HEK293 (cell line): ENCODE measurements at regions not wholly inside any gene's neighbourhood (a gene's known extent, or its start where the extent isn't known, plus 50 kb on each side); places are given as distances from the start of the nearest gene placed in this dataset.

ENCODE experiments used
- CTCF ChIA-PET: fragments of 350-600 bp; formaldehyde crosslinking; extraction: SDS; loops from one replicate; lab custom pipeline; 2021; ENCODE audit warnings: antibody characterized with exemption; lab: Yijun Ruan, JAX
- POLR2A ChIA-PET: fragments of 300-600 bp; formaldehyde crosslinking; extraction: SDS; loops from one replicate; lab custom pipeline; 2020; ENCODE audit warnings: antibody characterized with exemption, inconsistent platforms; lab: Yijun Ruan, JAX
- H3K27ac ChIP-seq: fragments of 200-500 bp; sonication (Bioruptor generic); 2 replicates; pipeline ENCODE4 v1.5.1; 2014; ENCODE audit warnings: low read depth, low read length, control low read depth, inconsistent platforms; ENCODE audit errors: extremely low read depth
- H3K36me3 ChIP-seq, 2 experiments: fragments of 200-500 bp in 1 of 2; sonication (Bioruptor generic) in 1 of 2; 1 replicate in 1 of 2; 2 replicates in 1 of 2; pipeline ENCODE4 v1.5.1; 2014 to 2017; ENCODE audit warnings: inconsistent platforms in 2 of 2, low read length in 2 of 2; ENCODE audit not compliant: control insufficient read depth in 2 of 2, insufficient read depth in 1 of 2
- H3K4me1 ChIP-seq: fragments of 200-500 bp; sonication (Bioruptor generic); 2 replicates; pipeline ENCODE4 v1.5.1; 2014; ENCODE audit warnings: mild to moderate bottlenecking, low read length, inconsistent platforms; ENCODE audit not compliant: control insufficient read depth, insufficient read depth
- H3K4me3 ChIP-seq: 2 replicates; pipeline ENCODE4 v1.5.1; 2011; ENCODE audit warnings: low read depth, mild to moderate bottlenecking, control low read depth, low read length, moderate library complexity
- H3K9me3 ChIP-seq: fragments of 200-500 bp; sonication (Bioruptor generic); 2 replicates; pipeline ENCODE4 v1.5.1; 2014; ENCODE audit warnings: low read depth, low read length, inconsistent platforms; ENCODE audit not compliant: control insufficient read depth, insufficient read depth
- GFI1B ChIP-seq: fragments of 450-650 bp; formaldehyde crosslinking; IDR thresholded peaks from 2 replicates; pipeline ENCODE4 v1.5.1; 2016; ENCODE audit warnings: missing biosample characterization, missing genetic modification characterization
- HOXC10 ChIP-seq: sonication (generic); formaldehyde crosslinking; IDR thresholded peaks from 2 replicates; pipeline ENCODE4 v1.8.1; 2023; ENCODE audit warnings: mild to moderate bottlenecking, missing genetic modification reagents
- KLF1 ChIP-seq: fragments of 450-650 bp; formaldehyde crosslinking; IDR thresholded peaks from 2 replicates; pipeline ENCODE4 v1.5.1; 2016; ENCODE audit warnings: missing biosample characterization, missing genetic modification characterization
- PRDM2 ChIP-seq: fragments of 450-650 bp; formaldehyde crosslinking; IDR thresholded peaks from 2 replicates; pipeline ENCODE4 v1.5.1; 2016; ENCODE audit warnings: missing biosample characterization, missing genetic modification characterization, borderline replicate concordance
- PRDM4 ChIP-seq: fragments of 450-650 bp; formaldehyde crosslinking; IDR thresholded peaks from 2 replicates; pipeline ENCODE4 v1.5.1; 2017; ENCODE audit warnings: missing biosample characterization, missing genetic modification characterization
- ZNF121 ChIP-seq: fragments of 450-650 bp; formaldehyde crosslinking; IDR thresholded peaks from 2 replicates; pipeline ENCODE4 v1.5.1; 2016; ENCODE audit warnings: missing biosample characterization, missing genetic modification characterization
- ZNF521 ChIP-seq: fragments of 450-650 bp; formaldehyde crosslinking; IDR thresholded peaks from 2 replicates; pipeline ENCODE4 v1.5.1; 2017; ENCODE audit warnings: missing biosample characterization, mild to moderate bottlenecking, missing genetic modification characterization
- ZNF560 ChIP-seq: fragments of 450-650 bp; formaldehyde crosslinking; IDR thresholded peaks from 2 replicates; pipeline ENCODE4 v1.5.1; 2017; ENCODE audit warnings: missing biosample characterization, missing genetic modification characterization, borderline replicate concordance
- ZSCAN18 ChIP-seq: fragments of 450-650 bp; formaldehyde crosslinking; IDR thresholded peaks from 2 replicates; pipeline ENCODE4 v1.5.1; 2016; ENCODE audit warnings: missing biosample characterization, missing genetic modification characterization
- TF ChIP-seq, protein P1 (sequence below): fragments of 450-650 bp; formaldehyde crosslinking; IDR thresholded peaks from 2 replicates; pipeline ENCODE4 v1.5.1; 2016; ENCODE audit warnings: missing biosample characterization, missing genetic modification characterization, low read depth

GRCh38 chr3:104503022-104503421, 863.7 kb upstream of the ALCAM start:
- Histone ChIP-seq H3K4me1 (no peaks in the 10 kb centered on the region), H3K4me3 (no peak overlapping the region)
- CTCF ChIA-PET = no interaction called here

DNA sequence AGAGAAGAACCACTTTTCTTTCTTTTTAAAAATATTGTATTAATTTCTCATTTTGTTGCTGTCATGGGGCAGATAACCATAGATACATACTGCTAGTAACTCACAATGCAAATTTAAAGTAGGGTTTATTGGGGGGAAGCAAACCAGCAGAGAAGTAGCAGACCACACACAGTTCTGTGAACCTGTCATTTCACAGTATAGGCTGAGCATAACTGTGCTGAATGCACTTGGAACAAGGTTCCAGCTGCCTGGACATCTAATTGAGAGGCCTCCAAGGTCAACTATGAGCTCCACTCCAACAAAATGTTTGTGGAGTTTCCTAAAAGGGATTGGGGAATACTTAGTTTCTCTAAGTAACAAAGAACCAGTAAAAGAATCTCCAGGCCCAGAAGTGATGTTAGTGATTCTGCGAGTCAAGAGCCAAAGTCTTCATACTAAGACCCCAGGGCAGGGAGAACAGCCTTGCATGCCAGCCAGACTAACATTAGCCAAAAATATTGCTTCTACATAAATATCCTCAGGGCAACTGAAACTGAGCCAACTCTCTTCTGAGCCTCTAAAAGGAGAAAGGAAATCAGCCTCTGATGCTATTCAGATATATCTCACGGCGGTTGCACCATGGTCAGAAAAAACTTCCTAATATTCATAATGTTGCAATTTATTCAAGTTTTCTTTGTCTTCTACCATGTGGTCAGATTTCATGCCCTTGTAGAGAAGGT, 856.4 kb upstream of the ALCAM start:
- Histone ChIP-seq H3K9me3 (no peaks in the 10 kb centered on the region), H3K4me3 (no peak overlapping the region), H3K4me1 (no peaks in the 10 kb centered on the region), H3K27ac (no peak overlapping the region), H3K36me3 (no peaks in the 10 kb centered on the region)
- TF ChIP-seq PRDM4 (tag by site-specific recombination) (no peak), HOXC10 (CRISPR knock-in tag) (no peak), ZNF521 (tag by site-specific recombination) (no peak), ZNF121 (tag by site-specific recombination) (no peak), PRDM2 (tag by site-specific recombination) (no peak)
- TF ChIP-seq, protein P1, sequence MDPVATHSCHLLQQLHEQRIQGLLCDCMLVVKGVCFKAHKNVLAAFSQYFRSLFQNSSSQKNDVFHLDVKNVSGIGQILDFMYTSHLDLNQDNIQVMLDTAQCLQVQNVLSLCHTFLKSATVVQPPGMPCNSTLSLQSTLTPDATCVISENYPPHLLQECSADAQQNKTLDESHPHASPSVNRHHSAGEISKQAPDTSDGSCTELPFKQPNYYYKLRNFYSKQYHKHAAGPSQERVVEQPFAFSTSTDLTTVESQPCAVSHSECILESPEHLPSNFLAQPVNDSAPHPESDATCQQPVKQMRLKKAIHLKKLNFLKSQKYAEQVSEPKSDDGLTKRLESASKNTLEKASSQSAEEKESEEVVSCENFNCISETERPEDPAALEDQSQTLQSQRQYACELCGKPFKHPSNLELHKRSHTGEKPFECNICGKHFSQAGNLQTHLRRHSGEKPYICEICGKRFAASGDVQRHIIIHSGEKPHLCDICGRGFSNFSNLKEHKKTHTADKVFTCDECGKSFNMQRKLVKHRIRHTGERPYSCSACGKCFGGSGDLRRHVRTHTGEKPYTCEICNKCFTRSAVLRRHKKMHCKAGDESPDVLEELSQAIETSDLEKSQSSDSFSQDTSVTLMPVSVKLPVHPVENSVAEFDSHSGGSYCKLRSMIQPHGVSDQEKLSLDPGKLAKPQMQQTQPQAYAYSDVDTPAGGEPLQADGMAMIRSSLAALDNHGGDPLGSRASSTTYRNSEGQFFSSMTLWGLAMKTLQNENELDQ (tag by site-specific recombination) = no peak
- POLR2A ChIA-PET = no interaction called here
- CTCF ChIA-PET = no interaction called here

More at GRCh38 chr3:104503022-104503421, 863.7 kb upstream of the ALCAM start:
- H3K27ac ChIP-seq = no peak overlapping the region
- POLR2A ChIA-PET = interaction anchor here (0.6 kb wide), 1 partner anchor 102 kb away, joined by 4 read pairs; no protein-coding TSS in a partner anchor
- H3K36me3 ChIP-seq = no peaks in the 10 kb centered on the region
- TF ChIP-seq KLF1 (no peak), HOXC10 (CRISPR knock-in tag) (no peak), ZSCAN18 (tag by site-specific recombination) (no peak), GFI1B (tag by site-specific recombination) (no peak), ZNF560 (tag by site-specific recombination) (no peak)
- no peaks in the 10 kb centered on the region for H3K9me3 ChIP-seq
